DND-41 (cell line): ENCODE measurements at regions not wholly inside any gene's neighbourhood (a gene's known extent, or its start where the extent isn't known, plus 50 kb on each side); places are given as distances from the start of the nearest gene placed in this dataset.

ENCODE experiments used
- ATAC-seq: fragments of 200-7000 bp; cut with Tn5 transposase; 3 replicates; pipeline ENCODE4 v1.9.1; 2021; ENCODE audit warnings: low read depth; ENCODE audit not compliant: insufficient read depth
- DNase-seq: peaks from one replicate; pipeline ENCODE4 v3.0.0-alpha.2; 2020
- H2AFZ ChIP-seq: 2 replicates; pipeline ENCODE4 v1.6.0; 2012; ENCODE audit warnings: low read depth, low read length
- H3K27ac ChIP-seq: 2 replicates; pipeline ENCODE4 v1.5.1; 2012; ENCODE audit warnings: low read length, inconsistent platforms
- H3K27me3 ChIP-seq: fragments of 200-600 bp; sonication (generic); 2 replicates; pipeline ENCODE4 v1.6.0; 2012; ENCODE audit warnings: low read length, mild to moderate bottlenecking, inconsistent platforms; ENCODE audit not compliant: insufficient read depth, poor library complexity
- H3K36me3 ChIP-seq: 2 replicates; pipeline ENCODE4 v1.5.1; 2012; ENCODE audit warnings: low read length, inconsistent platforms; ENCODE audit not compliant: insufficient read depth
- H3K4me1 ChIP-seq: 2 replicates; pipeline ENCODE4 v1.5.1; 2012; ENCODE audit warnings: mild to moderate bottlenecking, low read length; ENCODE audit not compliant: insufficient read depth
- H3K4me2 ChIP-seq: 2 replicates; pipeline ENCODE4 v1.6.0; 2012; ENCODE audit warnings: mild to moderate bottlenecking, moderate library complexity, low read length, inconsistent platforms; ENCODE audit not compliant: insufficient read depth
- H3K4me3 ChIP-seq, 2 experiments: fragments of 200-600 bp in 1 of 2; shearing (Covaris generic) in 1 of 2; 2 replicates each; pipeline ENCODE4 v1.5.1; 2012 to 2016; ENCODE audit warnings: inconsistent platforms in 2 of 2, low read length in 2 of 2, mild to moderate bottlenecking in 2 of 2, low read depth in 1 of 2, moderate library complexity in 1 of 2
- H3K79me2 ChIP-seq: 2 replicates; pipeline ENCODE4 v1.6.0; 2012; ENCODE audit warnings: low read length, inconsistent platforms; ENCODE audit not compliant: insufficient read depth
- H3K9ac ChIP-seq: 2 replicates; pipeline ENCODE4 v1.6.0; 2012; ENCODE audit warnings: low read depth, mild to moderate bottlenecking, inconsistent platforms, low read length, moderate library complexity
- H3K9me3 ChIP-seq: 2 replicates; pipeline ENCODE4 v1.5.1; 2012; ENCODE audit warnings: low read length, moderate library complexity, mild to moderate bottlenecking, inconsistent platforms; ENCODE audit not compliant: insufficient read depth, severe bottlenecking
- H4K20me1 ChIP-seq: 2 replicates; pipeline ENCODE4 v1.6.0; 2012; ENCODE audit warnings: low read length; ENCODE audit not compliant: insufficient read depth
- CTCF ChIP-seq: IDR thresholded peaks from 2 replicates; pipeline ENCODE4 v1.5.1; 2012; ENCODE audit warnings: borderline replicate concordance, low read length, moderate library complexity, mild to moderate bottlenecking; ENCODE audit not compliant: poor library complexity, severe bottlenecking; ENCODE audit errors: extremely low read depth
- EZH2 ChIP-seq: IDR thresholded peaks from 3 replicates; pipeline ENCODE4 v1.6.1; 2012; ENCODE audit warnings: borderline replicate concordance, low read depth, mild to moderate bottlenecking, moderate library complexity, low read length, inconsistent platforms; ENCODE audit not compliant: severe bottlenecking

GRCh38 chr4:14111730-14112181 is 484.2 kb upstream of the BOD1L1 start:
- no peaks in the 10 kb centered on the region for H3K9me3 ChIP-seq
- H2AFZ ChIP-seq = no peak overlapping the region
- H4K20me1 ChIP-seq = no peaks in the 10 kb centered on the region
- DNase-seq (no peak), ATAC-seq (no peak)
- H3K36me3 ChIP-seq = no peaks in the 10 kb centered on the region
- no peak overlapping the region for H3K9ac ChIP-seq
- TF ChIP-seq CTCF (no peak), EZH2 (no peak)
- H3K79me2 ChIP-seq = no peaks in the 10 kb centered on the region
- no peak overlapping the region for H3K4me3 ChIP-seq
- H3K4me1 ChIP-seq = no peaks in the 10 kb centered on the region
- H3K27ac ChIP-seq = no peak overlapping the region
- H3K27me3 ChIP-seq = no peaks in the 10 kb centered on the region
- H3K4me2 ChIP-seq = no peak overlapping the region

- no peak overlapping the region for H3K4me3 ChIP-seq
- no peaks in the 10 kb centered on the region for H4K20me1 ChIP-seq
- TF ChIP-seq EZH2 (no peak), CTCF (no peak)
- no peaks in the 10 kb centered on the region for H3K9me3 ChIP-seq
- ATAC-seq = no peak
- no peaks in the 10 kb centered on the region for H3K4me1 ChIP-seq
- no peak overlapping the region for H3K4me2 ChIP-seq
- H2AFZ ChIP-seq = no peak overlapping the region
- DNase-seq = no peak
- no peaks in the 10 kb centered on the region for H3K79me2 ChIP-seq
- H3K9ac ChIP-seq = no peak overlapping the region
- no peaks in the 10 kb centered on the region for H3K27me3 ChIP-seq
- H3K36me3 ChIP-seq = no peaks in the 10 kb centered on the region
- H3K27ac ChIP-seq = no peak overlapping the region
Observed at GRCh38 chr4:14115106-14115505, 487.6 kb upstream of the BOD1L1 start.

GRCh38 chr4:14117575-14118238 is 490.2 kb upstream of the BOD1L1 start:
- DNase-seq (no peak), ATAC-seq (no peak)
- H3K9ac ChIP-seq = no peak overlapping the region
- H3K27ac ChIP-seq = no peak overlapping the region
- H3K79me2 ChIP-seq = no peaks in the 10 kb centered on the region
- no peaks in the 10 kb centered on the region for H3K36me3 ChIP-seq
- H3K4me2 ChIP-seq = no peak overlapping the region
- H3K4me1 ChIP-seq = no peaks in the 10 kb centered on the region
- no peaks in the 10 kb centered on the region for H4K20me1 ChIP-seq
- H3K27me3 ChIP-seq = no peaks in the 10 kb centered on the region
- no peak for TF ChIP-seq CTCF
- no peak for TF ChIP-seq EZH2
- H3K9me3 ChIP-seq = no peaks in the 10 kb centered on the region
- H2AFZ ChIP-seq = no peak overlapping the region
- H3K4me3 ChIP-seq = no peak overlapping the region

GRCh38 chr4:14124816-14125215 is 497.3 kb upstream of the BOD1L1 start:
- no peak overlapping the region for H3K9ac ChIP-seq
- ATAC-seq (no peak), DNase-seq (no peak)
- H4K20me1 ChIP-seq = no peaks in the 10 kb centered on the region
- H3K4me2 ChIP-seq = no peak overlapping the region
- H3K27ac ChIP-seq = no peak overlapping the region
- H3K9me3 ChIP-seq = no peaks in the 10 kb centered on the region
- no peak overlapping the region for H3K4me3 ChIP-seq
- no peaks in the 10 kb centered on the region for H3K4me1 ChIP-seq
- H3K79me2 ChIP-seq = no peaks in the 10 kb centered on the region
- no peaks in the 10 kb centered on the region for H3K36me3 ChIP-seq
- no peak for TF ChIP-seq CTCF
- no peak for TF ChIP-seq EZH2
- no peak overlapping the region for H2AFZ ChIP-seq
- H3K27me3 ChIP-seq = peaks cover 3% of the 10 kb centered on the region
